ENCODE measurements at regions not wholly inside any gene's neighbourhood (a gene's known extent, or its start where the extent isn't known, plus 50 kb on each side); places are given as distances from the start of the nearest gene placed in this dataset.

- TF ChIP-seq CTCF (IDR thresholded peaks at IDR 0.05 in 4 of 5, conservative IDR thresholded peaks at IDR 0.05 in 1 of 5) (no peak), POLR2A (IDR thresholded peaks at IDR 0.05) (no peak)
Observed at GRCh38 chr10:78229489-78229888, 195.8 kb downstream of the RPS24 start.

All from gastrocnemius medialis (tissue), 4 donors.